Activated naive CD4-positive, alpha-beta T cell treated with Interleukin-2 at 50 U/mL for 16 hours (primary cell): ENCODE measurements at regions not wholly inside any gene's neighbourhood (a gene's known extent, or its start where the extent isn't known, plus 50 kb on each side); places are given as distances from the start of the nearest gene placed in this dataset.

Experiments used
- DNase-seq: peaks from one replicate; pipeline ENCODE4 v3.0.0-alpha.2; 2020

DNA sequence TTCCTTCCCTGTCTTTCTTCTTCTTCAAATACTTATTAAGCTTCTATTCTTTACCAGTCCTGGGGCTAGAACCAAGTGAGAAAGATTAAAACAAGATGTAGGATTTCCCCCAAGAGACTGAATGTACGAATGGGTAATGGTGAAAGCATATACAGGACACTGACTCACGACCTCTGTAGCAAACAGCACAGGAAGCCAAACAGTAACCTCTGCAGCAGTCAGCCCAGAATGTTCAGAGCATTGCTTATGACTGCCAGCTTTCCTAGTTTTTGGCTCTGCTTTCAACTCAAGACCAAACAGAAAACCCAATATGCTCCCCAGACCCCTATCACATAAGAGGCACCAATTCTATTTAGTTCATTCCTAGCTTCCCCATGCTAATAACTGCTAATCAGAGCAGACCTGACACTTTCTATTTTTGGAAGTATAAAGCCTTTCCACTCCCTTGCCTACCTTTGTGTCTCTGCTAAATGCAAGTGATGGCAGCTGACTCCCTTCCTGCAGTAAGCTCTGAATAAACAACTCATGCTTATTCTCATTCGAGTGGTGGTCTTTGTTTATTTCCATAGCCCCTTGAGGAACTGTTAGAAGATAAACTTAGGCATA lies 690.6 kb downstream of the EPM2A start:
- DNase-seq = no peak

DNA sequence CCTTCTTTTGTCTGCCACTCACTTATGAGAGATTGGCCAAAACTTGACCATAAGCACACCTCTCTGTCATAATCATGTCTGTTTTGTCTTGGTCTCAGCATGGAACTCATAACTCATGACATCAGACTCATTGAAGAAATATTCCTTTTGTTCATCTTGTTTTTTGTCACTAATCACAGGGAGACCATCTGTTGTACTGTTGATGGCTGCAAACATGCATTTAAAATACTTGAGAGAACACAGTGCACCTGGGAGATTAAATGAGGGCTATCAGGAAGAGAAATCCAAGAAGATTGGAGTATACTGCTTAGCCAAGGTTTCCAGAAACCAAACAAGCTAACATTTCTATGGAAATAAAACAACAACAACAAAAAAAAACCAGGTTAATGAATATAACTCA lies 689.7 kb downstream of the EPM2A start:
- DNase-seq = no peak

DNA sequence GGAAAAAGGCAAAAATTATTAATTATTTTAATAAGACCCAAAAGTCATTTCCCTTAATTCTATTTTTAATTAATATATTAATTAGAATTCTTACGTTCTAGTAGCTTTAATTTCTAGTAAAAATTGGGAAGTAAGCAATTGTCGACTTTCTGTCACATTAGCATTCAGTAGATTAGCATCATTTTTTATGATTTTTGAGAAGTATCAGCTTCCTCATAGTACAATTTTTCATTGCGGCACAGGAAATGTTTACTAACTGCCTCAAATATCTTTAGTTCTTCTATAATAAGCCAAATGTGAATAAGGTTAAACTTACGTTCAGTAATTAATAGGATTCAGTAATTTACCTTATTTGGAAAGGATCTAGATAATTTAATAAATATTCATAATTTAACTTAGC lies 687.4 kb downstream of the EPM2A start:
- no peak for DNase-seq

DNA sequence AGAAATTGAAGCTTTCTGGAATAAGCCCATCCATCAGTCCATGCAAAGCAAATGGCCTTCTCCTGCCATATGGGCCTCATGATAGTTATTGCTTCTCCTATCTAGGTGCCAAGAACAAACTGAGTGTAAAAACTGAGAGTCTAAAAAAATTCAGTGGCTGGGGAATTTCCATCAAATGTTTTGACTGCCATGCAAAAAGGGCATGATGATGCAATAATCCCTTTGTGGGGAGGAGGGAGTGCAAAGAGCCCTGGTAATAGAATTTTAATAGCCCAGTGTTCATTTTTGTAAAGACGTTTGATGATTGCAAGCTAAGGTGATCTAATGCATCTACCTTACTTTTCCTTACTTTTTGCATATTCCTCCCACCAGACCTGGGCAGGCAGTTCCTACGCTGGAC lies 683.7 kb downstream of the EPM2A start:
- no peak for DNase-seq

DNA sequence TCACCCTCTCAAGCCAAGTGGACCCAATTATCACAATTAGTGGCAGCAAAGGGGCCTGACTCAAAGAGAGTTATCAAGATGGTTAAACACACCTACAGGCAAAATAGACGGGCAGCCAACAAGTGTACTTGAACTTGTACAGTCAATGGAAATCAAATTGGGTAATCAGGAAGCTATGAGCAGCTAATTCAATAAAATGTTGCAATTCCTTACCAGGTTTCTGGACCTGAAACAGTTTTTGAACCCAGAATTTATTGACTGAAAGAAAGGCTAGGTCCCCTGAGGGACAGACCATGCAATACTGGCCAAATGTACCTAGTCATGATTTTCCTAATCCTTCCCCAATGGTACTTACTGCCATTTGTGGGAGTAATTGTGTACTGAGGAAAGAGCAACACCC lies 679.8 kb downstream of the EPM2A start:
- no peak for DNase-seq

DNA sequence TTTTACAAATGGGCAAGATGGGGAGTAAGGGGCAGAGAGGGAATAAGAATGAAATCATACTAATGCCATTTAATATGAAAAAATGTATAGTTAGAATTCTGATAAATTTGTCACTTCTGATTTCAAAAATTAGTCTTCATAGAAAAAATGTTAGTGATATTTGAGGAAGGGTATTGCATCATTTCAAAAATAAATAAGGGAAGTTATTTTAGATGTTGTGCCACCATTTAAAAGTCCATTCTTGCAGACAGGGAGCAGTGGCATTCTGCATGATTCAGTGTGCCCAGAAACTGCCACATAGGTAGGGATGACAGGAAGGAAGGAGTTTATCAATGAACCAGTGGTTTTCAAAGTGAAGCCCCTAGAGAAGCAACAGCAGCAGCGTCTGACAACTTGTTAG lies 674.6 kb downstream of the EPM2A start:
- no peak for DNase-seq

DNA sequence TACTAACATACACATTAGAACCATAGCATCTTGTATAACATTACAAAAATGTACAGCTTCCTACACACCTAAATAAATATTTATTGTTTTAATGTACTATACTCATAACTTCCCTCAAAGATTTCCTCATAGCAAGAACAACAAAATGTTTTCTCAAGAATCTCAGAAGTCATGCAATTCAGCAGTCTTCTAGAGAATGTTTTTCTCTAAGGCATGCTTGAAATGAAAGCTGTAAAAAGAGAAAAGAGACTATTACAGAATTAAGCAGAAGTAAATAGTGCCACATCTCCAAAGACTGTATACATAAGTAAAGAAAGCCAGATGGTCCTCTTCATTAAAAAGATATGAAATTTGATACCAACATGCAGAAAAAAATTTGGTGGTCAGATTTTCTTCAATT lies 672.2 kb downstream of the EPM2A start:
- DNase-seq = no peak

DNA sequence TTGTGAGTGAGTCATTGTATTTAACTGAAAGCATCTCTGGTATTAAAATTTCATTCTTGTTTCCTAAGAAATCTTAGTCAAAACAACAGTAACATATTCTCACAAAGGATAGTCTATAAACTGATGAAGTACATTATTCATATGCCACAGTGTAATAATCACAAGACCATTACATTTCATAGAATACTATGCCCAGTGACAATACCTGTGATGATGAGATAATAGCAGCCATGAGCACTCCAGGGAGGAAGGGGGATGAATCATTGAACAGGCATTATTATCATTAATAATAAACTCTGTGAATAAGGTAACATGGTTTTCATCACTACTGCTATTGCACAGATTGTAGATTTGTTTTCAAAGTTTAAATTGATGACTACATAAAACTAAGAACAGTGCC lies 667.9 kb downstream of the EPM2A start:
- no peak for DNase-seq

DNA sequence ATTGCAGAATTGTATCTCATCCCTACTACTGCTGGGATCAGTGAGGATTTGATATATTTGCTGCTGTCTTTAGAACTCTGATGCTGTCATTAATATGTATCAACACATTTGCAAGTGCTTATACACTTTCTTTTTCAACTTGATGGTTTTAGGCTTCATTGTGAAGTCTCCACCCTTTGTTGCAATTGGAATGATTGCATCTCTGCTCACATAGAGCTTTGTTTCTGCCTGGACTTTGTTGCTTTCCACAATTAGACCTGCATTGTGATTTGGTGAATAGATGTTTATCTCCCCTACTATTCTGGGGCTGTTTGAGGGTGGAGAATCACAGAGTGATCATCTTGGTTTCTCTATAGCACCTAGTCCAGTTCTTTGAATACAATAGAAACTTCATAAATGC lies 666.7 kb downstream of the EPM2A start:
- no peak for DNase-seq

DNA sequence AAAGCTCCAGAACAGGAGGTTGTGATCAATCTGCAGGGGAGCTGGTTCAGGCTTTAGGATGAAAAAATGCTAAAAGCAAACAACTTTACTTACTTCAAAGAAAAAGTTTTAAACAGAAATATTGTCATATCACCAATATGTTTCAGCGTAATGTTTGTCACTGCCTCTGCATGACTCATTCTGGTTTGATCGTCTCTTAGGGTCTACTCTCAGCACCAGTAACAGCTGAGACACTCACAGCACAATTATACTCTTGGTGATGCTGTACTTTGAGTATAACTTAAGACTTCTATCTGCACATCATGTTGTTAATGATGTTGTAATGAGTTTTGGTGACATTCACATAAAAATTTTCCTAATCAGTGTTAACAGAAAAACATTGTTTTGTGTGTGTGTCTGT lies 665.4 kb downstream of the EPM2A start:
- DNase-seq = no peak

DNA sequence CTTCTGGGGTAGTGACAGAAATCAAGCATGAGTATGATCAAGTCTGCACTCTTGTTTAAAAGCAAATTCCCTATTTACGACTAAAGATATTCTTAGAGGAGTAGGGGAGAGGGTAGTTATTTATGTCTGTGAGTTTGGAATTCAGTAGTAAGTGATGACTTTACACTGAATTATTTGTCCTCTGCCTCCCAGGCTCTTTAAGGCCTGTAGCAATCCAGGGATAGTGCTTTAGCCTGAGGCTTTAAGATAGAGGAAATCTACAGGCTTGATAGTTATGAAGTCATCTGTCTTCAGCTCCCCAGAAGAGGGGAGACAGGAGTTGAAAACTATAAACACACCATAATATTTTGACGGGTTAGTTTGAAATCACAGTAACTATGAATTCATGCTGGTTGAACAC lies 664.5 kb downstream of the EPM2A start:
- DNase-seq = no peak

DNA sequence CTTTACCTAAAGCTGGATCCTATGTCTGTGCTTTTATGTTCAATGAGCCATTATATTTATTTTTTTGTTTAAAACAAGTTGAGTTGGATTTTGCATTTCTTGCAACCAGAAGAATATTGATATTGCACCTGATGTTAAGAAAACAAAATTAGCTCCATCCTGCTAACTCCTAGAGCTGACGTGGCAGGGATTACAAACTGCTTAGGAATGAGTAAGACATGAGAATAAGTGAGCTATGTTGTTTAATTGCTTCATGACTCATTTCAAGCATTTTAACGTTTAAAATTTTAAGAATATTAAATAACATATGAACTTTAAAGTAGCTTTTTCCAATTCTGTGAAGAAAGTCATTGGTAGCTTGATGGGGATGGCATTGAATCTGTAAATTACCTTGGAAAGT lies 663.5 kb downstream of the EPM2A start:
- no peak for DNase-seq

DNA sequence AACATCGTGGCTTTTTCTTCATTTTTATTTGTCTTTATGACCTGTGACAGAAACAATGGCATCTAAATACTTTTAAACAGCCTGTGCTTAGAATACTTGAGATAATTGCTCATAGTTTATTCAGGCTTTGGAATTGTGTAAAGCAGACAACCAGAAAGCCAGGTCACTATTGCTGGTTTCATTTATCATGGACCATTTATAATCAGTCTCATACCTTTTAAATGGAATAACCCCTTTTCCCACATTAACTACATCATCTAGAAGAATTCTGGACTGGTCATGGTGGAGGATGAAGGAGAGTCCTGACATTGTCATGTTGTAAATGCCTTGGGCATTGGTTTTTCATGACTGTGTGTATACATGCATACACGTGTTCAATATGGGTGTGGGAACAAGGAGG lies 661.5 kb downstream of the EPM2A start:
- DNase-seq = no peak

DNA sequence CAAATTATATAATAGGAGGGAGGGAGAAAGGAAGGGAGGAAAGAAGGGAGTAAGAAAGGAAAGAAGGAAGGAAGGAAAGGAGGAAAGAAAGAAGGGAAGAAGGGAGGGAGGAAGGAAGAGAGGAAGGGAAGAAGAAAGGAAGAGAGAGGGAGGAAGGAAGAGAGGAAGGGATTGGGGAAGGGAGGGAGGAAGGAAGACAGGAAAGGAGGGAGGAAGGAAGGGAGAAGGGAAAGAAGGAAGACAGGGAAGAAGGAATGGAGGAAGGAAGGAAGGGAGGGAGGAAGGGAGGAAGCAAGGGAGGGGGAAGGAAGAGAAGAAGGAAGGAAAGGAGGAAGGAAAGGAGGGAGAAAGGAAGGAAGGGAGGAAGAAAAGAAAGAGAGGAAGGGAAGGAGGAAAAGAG lies 660.5 kb downstream of the EPM2A start:
- DNase-seq = no peak

DNA sequence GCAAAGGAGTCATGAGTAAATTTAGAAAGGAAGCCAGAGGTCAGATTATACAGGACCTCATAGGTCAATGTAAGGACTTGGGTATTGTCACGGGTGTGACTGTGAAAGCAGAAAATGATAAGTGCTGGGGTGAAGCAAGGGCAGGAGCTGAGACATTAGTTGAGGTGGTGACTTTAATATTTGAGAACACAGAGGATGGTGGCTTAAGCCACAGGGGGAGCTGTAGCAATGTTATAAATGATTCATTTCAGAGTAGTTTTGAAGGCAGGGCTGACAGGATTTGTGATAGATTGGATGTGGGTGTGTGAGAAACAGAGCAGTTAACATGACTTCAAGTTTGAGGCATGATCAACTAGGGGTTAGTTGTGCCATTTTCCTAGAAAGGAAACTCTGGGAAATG lies 659.9 kb downstream of the EPM2A start:
- DNase-seq = no peak

DNA sequence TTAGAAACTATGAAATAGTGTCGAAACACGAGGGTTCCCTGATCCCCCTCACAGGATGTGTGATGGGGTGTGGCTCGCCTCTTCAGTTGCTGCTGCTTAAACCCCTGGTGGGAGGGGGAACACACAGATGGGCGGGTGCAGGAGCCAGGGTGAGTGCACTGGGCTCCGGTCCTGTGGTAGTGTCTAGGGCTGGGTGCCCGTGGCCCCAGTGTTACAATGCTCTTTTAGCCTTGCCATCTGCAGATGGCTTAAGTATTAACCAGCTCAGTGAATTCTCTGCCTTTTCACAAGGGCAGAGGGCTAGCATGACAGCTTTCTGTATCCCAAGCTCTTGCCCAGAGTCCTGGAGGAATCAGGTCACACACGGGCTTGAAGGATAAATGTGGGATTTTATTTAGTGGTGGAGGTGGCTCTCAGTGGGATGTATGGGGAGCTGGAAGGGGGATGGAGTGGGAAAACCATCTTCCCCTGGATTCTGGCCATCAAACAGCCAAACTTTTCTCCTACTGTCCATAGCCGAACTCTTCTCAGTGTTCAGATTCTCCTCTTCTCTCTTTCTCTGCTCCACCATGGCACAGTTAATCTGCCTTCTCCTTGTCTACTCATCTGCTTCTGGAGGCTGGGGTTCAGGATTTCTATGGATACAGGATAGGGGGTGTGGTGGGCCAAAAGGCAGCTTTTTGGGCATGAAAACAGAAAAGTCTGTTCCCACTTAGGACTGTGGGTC lies 659.0 kb downstream of the EPM2A start:
- DNase-seq = no peak

DNA sequence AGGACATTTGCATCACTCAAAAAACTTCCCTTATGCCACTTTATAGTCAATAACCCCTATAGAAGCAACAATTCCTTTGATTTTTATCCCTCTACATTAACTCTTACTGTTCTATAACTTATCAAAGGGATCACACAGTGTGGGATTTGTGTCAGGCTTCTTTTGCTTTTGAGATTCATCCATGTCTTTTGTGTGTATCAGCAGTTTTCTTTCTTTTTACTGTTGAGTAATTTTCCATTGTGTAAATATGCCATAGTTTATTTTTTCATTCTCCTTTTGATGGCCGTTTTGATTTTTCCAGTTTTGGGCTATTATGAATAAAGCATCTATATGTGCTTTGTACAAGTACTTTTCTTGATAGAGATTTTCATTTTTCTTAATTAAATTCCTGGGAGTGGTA lies 657.9 kb downstream of the EPM2A start:
- DNase-seq = no peak

DNA sequence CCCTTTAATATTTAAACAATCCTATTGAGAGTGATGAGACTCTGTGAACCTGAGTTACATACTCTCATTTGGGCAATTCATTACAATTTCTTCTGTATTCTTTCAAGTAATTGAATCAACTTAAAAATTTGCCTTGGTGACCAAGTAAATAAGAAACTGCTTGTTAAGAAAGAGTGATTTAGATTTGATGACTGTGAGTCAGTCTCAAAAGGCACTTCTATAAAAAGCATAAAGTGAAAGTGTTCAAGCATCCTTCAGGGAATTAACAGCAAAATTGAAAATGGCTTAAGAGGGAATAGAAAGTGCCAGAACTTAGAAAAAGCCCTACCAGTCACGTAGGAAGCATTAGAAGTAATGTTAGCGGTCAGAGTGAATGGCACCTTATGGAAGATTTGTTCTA lies 654.7 kb downstream of the EPM2A start:
- no peak for DNase-seq

DNA sequence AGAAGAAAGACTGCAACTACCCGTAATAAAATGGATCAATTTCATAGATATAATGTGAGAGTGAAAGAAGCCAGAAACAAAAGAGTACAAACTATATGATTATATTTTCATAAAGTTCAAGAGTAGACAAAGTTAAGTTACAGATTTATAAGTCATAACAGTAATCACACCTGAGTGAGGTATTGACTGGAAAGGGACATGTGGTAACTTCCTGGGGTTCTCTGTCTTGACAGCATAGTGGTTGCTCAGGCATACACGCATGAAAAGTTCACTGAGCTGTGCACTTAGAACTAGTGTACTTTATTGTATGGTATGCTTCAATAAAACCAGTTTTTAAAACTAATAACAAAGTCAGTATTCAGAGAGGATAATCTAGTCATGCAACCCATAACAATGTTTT lies 653.6 kb downstream of the EPM2A start:
- no peak for DNase-seq

DNA sequence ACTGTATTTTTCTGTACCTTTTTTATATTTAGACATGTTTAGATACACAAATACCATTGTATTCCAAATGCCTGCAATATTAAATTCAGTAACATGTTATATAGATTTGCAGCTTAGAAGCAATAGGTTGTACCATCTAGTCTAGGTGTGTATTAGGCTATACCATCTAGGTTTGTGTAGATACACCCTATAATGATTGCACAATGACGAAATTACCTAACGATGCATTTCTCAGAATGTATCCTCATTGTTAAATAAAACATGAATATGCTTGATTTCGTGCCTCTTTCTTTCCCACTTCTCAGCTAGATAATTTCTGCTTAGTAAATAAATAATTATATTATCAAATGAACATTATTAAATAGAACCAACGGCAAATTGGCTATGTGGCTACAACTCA lies 653.0 kb downstream of the EPM2A start:
- DNase-seq = no peak

DNA sequence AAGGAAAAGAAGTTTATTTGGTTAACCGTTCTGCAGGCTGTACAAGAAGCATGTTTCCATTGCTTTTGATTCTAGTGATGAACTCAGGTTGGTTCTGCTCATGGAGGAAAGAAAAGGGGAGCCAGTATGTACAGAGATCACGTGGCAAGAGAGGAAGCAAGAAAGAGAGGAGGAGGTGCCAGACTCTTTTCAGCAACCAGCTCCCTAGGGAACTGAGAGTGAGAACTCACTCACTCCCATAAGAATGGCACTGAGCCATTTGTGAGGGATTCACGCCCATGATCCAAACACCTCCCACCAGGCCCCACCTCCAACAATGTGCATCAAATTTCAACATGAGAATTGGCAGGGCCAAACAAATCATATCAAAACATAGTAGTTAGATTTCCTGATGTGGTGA lies 649.1 kb downstream of the EPM2A start:
- DNase-seq = no peak

DNA sequence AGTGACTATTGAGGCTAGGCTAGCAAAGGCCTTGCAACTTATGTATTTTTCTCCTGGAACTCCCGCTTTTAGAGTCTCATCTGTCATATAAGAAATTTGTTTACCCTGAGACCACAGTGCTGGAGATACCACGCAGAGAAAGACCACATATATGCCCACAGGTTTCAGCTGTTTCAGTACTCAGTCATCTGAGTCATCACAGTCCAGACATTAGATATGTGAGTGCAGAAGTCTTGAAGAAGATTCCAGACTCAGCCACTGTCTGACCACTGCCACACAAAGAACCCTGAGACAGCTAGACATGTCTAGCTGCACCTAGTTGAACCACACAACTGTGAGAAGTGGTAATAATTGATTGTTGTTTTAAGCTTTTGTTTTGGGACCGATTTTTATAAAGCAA lies 648.3 kb downstream of the EPM2A start:
- no peak for DNase-seq

DNA sequence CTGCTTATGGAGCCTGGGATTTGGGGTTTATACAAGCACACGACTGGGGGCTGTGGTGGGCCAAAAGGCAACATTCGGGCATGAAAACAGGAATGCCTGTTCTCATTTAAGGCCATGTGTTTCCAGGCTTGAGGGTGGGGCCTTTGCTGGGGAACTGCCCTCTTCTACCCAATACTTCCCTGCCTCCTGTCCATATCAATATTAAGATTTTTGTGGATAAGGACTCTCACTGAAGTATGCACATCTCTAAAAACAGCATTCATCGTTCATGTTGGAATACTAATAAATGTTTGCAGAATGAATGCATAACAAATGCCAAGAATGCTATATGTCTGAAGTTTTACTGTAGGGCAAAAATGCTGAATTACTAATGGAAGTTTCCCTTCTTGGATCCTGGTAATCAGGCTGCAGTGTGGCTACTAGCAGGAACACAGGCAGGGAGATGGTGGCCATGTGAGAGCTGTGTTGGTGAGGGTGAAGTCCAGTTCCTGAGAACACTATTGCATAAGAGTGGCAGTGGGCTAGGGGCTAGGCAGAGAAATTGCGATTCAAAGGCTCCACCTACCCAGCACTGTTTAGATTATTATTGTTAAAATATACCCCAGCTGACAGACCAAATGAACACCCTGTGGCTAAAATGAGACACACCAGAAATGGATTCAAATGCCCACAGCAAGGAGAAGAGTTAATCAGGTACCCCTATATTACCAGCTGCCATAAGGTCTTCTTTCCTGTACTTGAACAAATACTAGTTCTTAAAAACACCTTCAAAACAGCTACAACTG lies 644.3 kb downstream of the EPM2A start:
- no peak for DNase-seq

DNA sequence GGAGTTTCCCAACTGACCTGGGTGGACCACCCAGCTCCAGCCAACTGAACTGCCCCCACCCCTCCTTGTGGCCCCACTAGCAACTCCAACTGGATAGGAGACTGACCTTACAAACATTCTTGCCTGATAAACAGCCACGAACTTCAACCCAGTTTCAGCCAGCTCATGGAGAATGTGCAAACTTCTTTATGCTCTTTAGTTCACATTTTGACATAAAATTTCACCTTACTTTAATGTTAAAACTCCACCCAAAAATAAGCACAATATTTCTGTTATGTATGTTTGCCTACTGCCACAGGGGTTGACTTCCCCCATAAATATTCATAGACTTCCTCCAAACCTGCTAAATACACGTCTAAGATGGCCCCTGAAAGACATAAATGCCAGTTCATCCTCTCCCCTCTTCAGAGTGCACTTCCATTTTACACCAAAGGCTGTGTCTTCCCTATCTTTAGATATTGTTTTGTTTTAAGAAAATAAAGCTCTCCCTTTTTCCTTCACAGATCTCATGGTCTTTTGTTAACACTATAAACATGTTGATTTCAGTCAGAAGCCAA lies 643.7 kb downstream of the EPM2A start:
- no peak for DNase-seq
